ENCODE measurements at regions not wholly inside any gene's neighbourhood (a gene's known extent, or its start where the extent isn't known, plus 50 kb on each side); places are given as distances from the start of the nearest gene placed in this dataset.

DNA sequence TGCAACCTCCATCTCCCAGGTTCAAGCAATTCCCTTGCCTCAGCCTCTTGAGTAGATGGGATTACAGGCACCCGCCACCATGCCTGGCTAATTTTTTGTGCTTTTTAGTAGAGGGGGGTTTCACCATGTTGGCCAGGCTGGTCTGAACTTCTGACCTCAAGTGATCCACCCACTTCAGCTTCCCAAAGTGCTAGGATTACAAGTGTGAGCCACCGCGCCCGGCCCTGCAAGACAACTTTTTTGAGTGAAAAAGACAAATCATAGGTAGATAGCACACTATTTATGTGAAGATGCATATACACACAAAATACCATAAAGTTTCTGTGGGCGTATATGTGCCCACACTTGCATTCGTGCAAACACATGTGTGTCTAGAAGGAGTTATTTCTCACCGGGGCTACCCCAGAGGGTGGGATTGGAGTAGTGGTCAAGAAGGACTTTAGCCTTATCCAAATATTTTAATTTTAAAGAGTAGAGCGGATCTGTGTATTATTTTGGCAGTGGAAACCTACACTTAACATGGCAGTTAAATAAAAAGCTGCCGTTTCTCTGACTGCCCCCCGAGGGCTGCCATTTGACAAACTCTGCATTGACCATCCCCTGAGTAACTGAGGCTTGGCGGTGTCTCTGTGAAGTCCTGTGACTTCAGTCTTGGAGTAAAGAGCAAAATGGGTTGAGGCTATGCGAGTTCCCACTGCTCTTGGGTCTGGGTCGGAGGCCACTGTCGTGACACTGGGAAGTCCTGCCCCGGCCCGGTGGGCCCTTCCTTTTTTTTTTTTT is 93.4 kb upstream of the PTCH1 start:
- in situ Hi-C loops (cut with HindIII; ENCODE audit: extremely low pct_ligation_motif_present, low pct_unique_long_range_greater_than_20kb): no loop called here
- FAIRE-seq (no peak), ATAC-seq (no peak), DNase-seq (ENCODE audit: low spot score) (no peak)
- no peak for TF ChIP-seq NFE2 (CRISPR knock-in tag; IDR thresholded peaks at IDR 0.05)
- no peak for TF ChIP-seq ZKSCAN8 (CRISPR knock-in tag; IDR thresholded peaks at IDR 0.05; ENCODE audit: borderline replicate concordance)
- no peak for TF ChIP-seq ZNF703 (CRISPR knock-in tag; IDR thresholded peaks at IDR 0.05; ENCODE audit: borderline replicate concordance)
- TF ChIP-seq ZFX (CRISPR knock-in tag; IDR thresholded peaks at IDR 0.05; ENCODE audit: low read depth): no peak
- TF ChIP-seq, protein P1, sequence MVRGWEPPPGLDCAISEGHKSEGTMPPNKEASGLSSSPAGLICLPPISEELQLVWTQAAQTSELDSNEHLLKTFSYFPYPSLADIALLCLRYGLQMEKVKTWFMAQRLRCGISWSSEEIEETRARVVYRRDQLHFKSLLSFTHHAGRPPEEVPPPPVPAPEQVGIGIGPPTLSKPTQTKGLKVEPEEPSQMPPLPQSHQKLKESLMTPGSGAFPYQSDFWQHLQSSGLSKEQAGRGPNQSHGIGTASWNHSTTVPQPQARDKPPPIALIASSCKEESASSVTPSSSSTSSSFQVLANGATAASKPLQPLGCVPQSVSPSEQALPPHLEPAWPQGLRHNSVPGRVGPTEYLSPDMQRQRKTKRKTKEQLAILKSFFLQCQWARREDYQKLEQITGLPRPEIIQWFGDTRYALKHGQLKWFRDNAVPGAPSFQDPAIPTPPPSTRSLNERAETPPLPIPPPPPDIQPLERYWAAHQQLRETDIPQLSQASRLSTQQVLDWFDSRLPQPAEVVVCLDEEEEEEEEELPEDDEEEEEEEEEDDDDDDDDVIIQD (CRISPR knock-in tag; IDR thresholded peaks at IDR 0.05; ENCODE audit: low read depth): no peak
- Histone ChIP-seq H4K20me1 (ENCODE audit: insufficient read depth, low read length) (no peaks in the 10 kb centered on the region), H3K79me2 (ENCODE audit: insufficient read depth, low read length) (no peaks in the 10 kb centered on the region), H3K27ac (ENCODE audit: extremely low read length, insufficient read depth, low read length) (no peak overlapping the region), H3K27me3 (ENCODE audit: control insufficient read depth in 1 of 2, insufficient read depth in 2 of 2, low read length in 2 of 2) (peaks cover 0 to 23% of the 10 kb centered on the region in 2 experiments; a peak in 4 of 5 replicates), H3K4me1 (ENCODE audit: insufficient read depth, low read length) (no peaks in the 10 kb centered on the region), H2AFZ (ENCODE audit: low read length) (no peak overlapping the region), H3K9me3 (ENCODE audit: low read length) (no peaks in the 10 kb centered on the region), H3K9ac (ENCODE audit: insufficient read depth, low read depth, low read length) (no peak overlapping the region), H3K36me3 (replicated peaks in 1 of 2; ENCODE audit: control insufficient read depth in 1 of 2, insufficient read depth in 2 of 2, low read length in 2 of 2) (no peaks in the 10 kb centered on the region), H3K4me3 (replicated peaks in 1 of 3; ENCODE audit: insufficient read depth in 1 of 3, low read depth in 2 of 3, low read length in 3 of 3) (no peak overlapping the region), H3K4me2 (ENCODE audit: low read depth, low read length) (no peak overlapping the region)
- 80% methylated on average over 15 of the region's 16 CpGs for WGBS (ENCODE audit: low lambda C conversion rate)
- CTCF ChIA-PET (ENCODE audit: low intra/inter-chr PET ratio, low total read pairs): no interaction called here
- POLR2A ChIA-PET: no interaction called here
- BruUV-seq (replicated peaks): no TSS peak
- intact Hi-C loops (cut with micrococcal nuclease; ENCODE audit: unreplicated experiment): no loop called here

DNA sequence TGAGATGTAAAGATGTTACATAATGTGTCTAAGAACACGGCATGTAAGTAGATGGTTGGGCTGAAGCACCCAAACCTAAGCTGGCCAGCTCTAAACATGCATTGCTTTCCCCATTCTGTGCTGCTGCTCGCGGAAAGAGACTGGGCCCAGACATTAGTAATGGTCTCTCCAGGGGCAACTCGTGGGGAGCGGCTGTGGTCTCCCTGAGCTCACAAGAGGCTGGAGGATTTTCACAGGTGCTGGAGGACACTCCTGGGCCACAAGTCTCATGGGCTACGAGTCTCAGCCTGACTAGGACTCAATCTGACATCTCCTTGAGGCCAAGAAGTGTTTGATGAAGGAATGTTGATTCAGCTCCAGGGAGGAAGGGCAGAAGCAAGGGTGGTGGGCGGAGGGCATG is 92.7 kb upstream of the PTCH1 start:
- POLR2A ChIA-PET: no interaction called here
- TF ChIP-seq, protein P2, sequence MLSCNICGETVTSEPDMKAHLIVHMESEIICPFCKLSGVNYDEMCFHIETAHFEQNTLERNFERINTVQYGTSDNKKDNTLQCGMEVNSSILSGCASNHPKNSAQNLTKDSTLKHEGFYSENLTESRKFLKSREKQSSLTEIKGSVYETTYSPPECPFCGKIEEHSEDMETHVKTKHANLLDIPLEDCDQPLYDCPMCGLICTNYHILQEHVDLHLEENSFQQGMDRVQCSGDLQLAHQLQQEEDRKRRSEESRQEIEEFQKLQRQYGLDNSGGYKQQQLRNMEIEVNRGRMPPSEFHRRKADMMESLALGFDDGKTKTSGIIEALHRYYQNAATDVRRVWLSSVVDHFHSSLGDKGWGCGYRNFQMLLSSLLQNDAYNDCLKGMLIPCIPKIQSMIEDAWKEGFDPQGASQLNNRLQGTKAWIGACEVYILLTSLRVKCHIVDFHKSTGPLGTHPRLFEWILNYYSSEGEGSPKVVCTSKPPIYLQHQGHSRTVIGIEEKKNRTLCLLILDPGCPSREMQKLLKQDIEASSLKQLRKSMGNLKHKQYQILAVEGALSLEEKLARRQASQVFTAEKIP (CRISPR knock-in tag; IDR thresholded peaks at IDR 0.05; ENCODE audit: borderline replicate concordance): no peak
- TF ChIP-seq KDM6A (CRISPR knock-in tag; IDR thresholded peaks at IDR 0.05; ENCODE audit: low read depth) (no peak), ZNF790 (CRISPR knock-in tag; IDR thresholded peaks at IDR 0.05; ENCODE audit: borderline replicate concordance) (no peak), JARID2 (CRISPR knock-in tag; IDR thresholded peaks at IDR 0.05; ENCODE audit: insufficient replicate concordance) (no peak), FOXO1 (CRISPR knock-in tag; IDR thresholded peaks at IDR 0.05) (no peak), JUN (CRISPR knock-in tag; IDR thresholded peaks at IDR 0.05) (no peak), CREB1 (IDR thresholded peaks at IDR 0.05) (no peak), CREB1 (CRISPR knock-in tag; IDR thresholded peaks at IDR 0.05) (no peak)
- TF ChIP-seq, protein P3, sequence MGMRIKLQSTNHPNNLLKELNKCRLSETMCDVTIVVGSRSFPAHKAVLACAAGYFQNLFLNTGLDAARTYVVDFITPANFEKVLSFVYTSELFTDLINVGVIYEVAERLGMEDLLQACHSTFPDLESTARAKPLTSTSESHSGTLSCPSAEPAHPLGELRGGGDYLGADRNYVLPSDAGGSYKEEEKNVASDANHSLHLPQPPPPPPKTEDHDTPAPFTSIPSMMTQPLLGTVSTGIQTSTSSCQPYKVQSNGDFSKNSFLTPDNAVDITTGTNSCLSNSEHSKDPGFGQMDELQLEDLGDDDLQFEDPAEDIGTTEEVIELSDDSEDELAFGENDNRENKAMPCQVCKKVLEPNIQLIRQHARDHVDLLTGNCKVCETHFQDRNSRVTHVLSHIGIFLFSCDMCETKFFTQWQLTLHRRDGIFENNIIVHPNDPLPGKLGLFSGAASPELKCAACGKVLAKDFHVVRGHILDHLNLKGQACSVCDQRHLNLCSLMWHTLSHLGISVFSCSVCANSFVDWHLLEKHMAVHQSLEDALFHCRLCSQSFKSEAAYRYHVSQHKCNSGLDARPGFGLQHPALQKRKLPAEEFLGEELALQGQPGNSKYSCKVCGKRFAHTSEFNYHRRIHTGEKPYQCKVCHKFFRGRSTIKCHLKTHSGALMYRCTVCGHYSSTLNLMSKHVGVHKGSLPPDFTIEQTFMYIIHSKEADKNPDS (CRISPR knock-in tag; IDR thresholded peaks at IDR 0.05): no peak

More for the DNA sequence above, 92.7 kb upstream of the PTCH1 start:
- Histone ChIP-seq H3K79me2 (ENCODE audit: insufficient read depth, low read length) (no peaks in the 10 kb centered on the region), H3K9ac (ENCODE audit: insufficient read depth, low read depth, low read length) (no peak overlapping the region), H2AFZ (ENCODE audit: low read length) (no peak overlapping the region), H3K27ac (ENCODE audit: extremely low read length, insufficient read depth, low read length) (no peak overlapping the region), H4K20me1 (ENCODE audit: insufficient read depth, low read length) (no peaks in the 10 kb centered on the region), H3K4me3 (replicated peaks in 1 of 3; ENCODE audit: insufficient read depth in 1 of 3, low read depth in 2 of 3, low read length in 3 of 3) (no peak overlapping the region), H3K9me3 (ENCODE audit: low read length) (no peaks in the 10 kb centered on the region), H3K4me2 (ENCODE audit: low read depth, low read length) (no peak overlapping the region), H3K36me3 (replicated peaks in 1 of 2; ENCODE audit: control insufficient read depth in 1 of 2, insufficient read depth in 2 of 2, low read length in 2 of 2) (no peaks in the 10 kb centered on the region), H3K4me1 (ENCODE audit: insufficient read depth, low read length) (no peaks in the 10 kb centered on the region), H3K27me3 (ENCODE audit: control insufficient read depth in 1 of 2, insufficient read depth in 2 of 2, low read length in 2 of 2) (peaks cover 0 to 23% of the 10 kb centered on the region in 2 experiments; a peak in 4 of 5 replicates)
- no TSS peak for BruUV-seq (replicated peaks)
- ATAC-seq (no peak), FAIRE-seq (no peak), DNase-seq (ENCODE audit: low spot score) (no peak)
- WGBS (ENCODE audit: low lambda C conversion rate): 89% methylated on average over 5 of the region's 7 CpGs
- CTCF ChIA-PET (ENCODE audit: low intra/inter-chr PET ratio, low total read pairs): no interaction called here
- in situ Hi-C loops (cut with HindIII; ENCODE audit: extremely low pct_ligation_motif_present, low pct_unique_long_range_greater_than_20kb) (no loop called here), intact Hi-C loops (cut with micrococcal nuclease; ENCODE audit: unreplicated experiment) (no loop called here)

Measured in HepG2 (cell line).